Epithelial cell of proximal tubule (primary cell): ENCODE measurements at regions not wholly inside any gene's neighbourhood (a gene's known extent, or its start where the extent isn't known, plus 50 kb on each side); places are given as distances from the start of the nearest gene placed in this dataset.

Source experiments
- DNase-seq: peaks from one replicate; pipeline ENCODE4 v3.0.0-alpha.2; 2011; ENCODE audit warnings: low read depth
- H3K4me3 ChIP-seq: 2 replicates; pipeline ENCODE4 v1.5.1; 2011; ENCODE audit warnings: low read depth, mild to moderate bottlenecking, low read length
- TF ChIP-seq, protein P1 (sequence below): conservative IDR thresholded peaks from 2 replicates; pipeline ENCODE4 v1.5.1; 2012; ENCODE audit warnings: low read depth, mild to moderate bottlenecking, low read length

DNA sequence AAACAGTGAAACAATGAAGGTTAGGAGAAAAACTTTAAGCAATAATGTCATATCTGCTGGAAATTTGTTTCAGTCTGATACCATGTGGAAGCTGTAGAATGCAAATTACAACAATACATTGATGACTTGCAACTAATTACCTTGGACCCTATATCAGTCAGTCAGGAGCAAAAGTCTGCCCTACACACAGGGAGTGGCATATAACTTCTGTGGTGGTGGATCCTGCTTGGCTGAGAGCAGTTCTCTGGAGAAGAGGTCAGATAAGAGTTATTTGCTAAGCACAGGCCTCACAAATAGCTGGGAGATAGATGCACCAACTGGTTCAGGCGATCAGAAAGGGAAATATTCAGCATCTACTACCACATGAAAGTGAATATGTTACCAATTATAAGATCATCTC lies 1364.6 kb upstream of the EPHA6 start:
- DNase-seq: no peak
- TF ChIP-seq, protein P1, sequence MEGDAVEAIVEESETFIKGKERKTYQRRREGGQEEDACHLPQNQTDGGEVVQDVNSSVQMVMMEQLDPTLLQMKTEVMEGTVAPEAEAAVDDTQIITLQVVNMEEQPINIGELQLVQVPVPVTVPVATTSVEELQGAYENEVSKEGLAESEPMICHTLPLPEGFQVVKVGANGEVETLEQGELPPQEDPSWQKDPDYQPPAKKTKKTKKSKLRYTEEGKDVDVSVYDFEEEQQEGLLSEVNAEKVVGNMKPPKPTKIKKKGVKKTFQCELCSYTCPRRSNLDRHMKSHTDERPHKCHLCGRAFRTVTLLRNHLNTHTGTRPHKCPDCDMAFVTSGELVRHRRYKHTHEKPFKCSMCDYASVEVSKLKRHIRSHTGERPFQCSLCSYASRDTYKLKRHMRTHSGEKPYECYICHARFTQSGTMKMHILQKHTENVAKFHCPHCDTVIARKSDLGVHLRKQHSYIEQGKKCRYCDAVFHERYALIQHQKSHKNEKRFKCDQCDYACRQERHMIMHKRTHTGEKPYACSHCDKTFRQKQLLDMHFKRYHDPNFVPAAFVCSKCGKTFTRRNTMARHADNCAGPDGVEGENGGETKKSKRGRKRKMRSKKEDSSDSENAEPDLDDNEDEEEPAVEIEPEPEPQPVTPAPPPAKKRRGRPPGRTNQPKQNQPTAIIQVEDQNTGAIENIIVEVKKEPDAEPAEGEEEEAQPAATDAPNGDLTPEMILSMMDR: no peak

DNA sequence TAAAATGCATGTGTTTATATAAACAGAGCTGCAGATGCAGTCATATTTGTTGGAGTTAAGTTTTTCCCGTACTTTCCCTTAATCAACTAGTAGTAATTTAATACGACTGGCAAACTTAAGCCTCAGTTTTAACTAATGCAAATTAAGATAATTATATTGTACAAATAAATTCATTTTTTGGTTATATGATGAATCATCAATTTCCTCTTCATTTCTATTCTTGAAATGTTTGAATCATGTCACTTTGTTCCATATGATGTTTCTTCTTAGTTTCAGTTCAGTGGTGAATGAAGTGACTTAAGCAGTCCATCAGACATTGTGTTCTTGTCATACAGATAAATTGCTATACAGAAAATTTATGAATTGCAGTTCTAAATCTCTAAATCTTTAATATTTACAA lies 1361.2 kb upstream of the EPHA6 start:
- TF ChIP-seq, protein P1: no peak

More for the DNA sequence above, 1364.6 kb upstream of the EPHA6 start:
- H3K4me3 ChIP-seq: no peak overlapping the region

DNA sequence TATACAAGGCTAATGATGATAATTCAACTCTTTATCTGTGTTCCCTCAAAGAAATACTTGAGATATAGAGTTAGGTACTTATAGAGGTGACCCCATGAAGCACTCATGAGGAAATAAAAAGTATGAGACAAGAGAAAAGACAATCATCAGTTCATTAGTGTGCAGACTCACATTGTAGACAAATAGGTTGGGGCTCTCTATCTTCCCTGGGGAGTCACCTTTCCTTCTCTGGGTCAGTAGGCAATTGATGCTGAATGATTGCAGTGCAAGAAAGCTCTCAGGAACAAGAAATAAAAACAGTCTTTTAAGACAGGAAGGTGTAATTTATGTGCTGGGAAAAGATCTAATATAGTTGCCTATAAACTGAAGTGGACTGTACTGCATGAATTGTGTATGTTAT lies 1357.6 kb upstream of the EPHA6 start:
- TF ChIP-seq, protein P1: no peak
- no peak for DNase-seq
- H3K4me3 ChIP-seq: no peak overlapping the region

More for the DNA sequence above, 1361.2 kb upstream of the EPHA6 start:
- no peak for DNase-seq
- H3K4me3 ChIP-seq: no peak overlapping the region

DNA sequence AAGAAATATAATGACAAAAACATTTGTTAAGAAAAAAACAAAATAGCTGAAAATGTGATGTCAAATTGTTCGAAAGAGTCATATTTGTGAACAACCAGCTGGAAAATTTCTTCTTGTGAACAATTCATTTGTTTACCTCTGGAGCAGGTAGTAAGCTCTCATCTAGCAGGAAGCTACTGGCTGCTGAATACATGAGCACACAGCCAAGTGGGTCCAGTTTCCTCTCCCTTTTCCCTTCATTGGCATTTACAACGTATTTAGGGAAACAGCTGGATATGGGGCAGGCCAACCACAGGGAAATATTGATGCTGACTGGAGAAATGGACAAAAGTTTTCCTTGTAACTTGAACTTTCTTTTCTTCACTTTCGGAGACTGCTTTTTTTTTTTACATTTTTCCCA lies 1354.7 kb upstream of the EPHA6 start:
- no peak for DNase-seq
- TF ChIP-seq, protein P1: no peak

DNA sequence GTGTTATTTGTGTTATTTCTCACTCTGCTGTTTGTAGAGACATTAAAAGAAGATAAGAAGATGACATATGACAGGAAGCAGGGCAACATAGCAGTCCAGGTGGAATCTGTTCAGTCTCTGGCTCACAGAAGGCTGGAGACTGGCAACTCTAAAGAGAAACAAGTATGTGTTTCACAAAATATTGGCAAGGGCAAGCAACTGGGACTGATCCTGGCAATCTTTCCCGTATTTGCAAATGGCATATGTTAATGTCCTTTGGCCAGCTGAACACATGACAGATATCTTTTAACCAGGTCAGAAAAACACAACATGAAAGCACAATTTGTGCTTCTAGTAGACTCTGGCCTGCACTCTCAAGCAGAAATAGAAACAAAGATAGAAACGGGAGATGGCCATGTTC lies 1354.1 kb upstream of the EPHA6 start:
- H3K4me3 ChIP-seq: no peak overlapping the region
- no peak for DNase-seq
- TF ChIP-seq, protein P1: no peak

More for the DNA sequence above, 1354.7 kb upstream of the EPHA6 start:
- H3K4me3 ChIP-seq: no peak overlapping the region

DNA sequence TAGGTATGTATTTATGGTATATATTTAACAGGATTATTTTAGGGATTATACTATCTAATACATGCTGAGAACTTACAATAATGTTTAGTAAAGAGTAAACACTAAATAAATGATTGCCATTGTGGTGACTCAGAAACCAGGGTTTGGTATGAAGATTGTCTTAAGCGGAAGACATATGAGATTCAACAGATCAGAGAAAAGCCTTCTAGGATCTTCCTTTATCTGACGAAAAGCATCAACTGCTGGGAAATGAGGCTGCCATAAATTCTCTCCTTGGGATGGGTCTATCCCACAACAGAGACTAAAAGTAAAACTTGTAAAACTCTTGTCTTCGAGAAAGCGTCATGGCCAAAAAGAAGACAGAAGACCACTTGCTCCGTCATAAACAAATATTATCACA lies 1352.2 kb upstream of the EPHA6 start:
- DNase-seq: no peak
- TF ChIP-seq, protein P1: no peak

DNA sequence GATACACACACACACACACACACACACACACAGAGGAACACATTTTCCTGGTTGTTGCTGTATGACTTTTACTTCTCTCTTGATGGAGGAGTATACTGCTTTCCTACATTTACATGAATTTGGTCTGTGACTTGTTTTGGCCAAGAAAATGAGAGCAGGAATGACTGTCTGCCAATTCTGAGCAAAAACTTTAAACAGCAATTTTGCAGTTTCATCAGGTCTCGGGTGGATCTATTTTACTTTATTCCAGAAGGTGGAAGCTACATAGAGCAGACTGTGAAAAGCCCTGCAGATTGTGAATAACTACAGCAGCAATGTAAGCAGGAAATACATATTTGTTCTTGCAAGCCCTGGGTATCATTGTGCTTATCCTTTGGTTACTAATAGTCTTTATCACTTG lies 1350.0 kb upstream of the EPHA6 start:
- DNase-seq: no peak
- TF ChIP-seq, protein P1: no peak
- no peak overlapping the region for H3K4me3 ChIP-seq

More for the DNA sequence above, 1352.2 kb upstream of the EPHA6 start:
- H3K4me3 ChIP-seq: no peak overlapping the region
